HL-60 (cell line): ENCODE measurements at regions not wholly inside any gene's neighbourhood (a gene's known extent, or its start where the extent isn't known, plus 50 kb on each side); places are given as distances from the start of the nearest gene placed in this dataset.

Source experiments
- DNase-seq, 2 experiments: peaks; one replicate each; pipeline ENCODE4 v3.0.0-alpha.2; 2010 to 2020; ENCODE audit warnings: low read depth in 1 of 2, low spot score in 1 of 2
- H3K27ac ChIP-seq: fragments of 250-450 bp; sonication (Bioruptor Pico); replicated peaks from 2 replicates; pipeline ENCODE4 v1.5.1; 2020; ENCODE audit warnings: mild to moderate bottlenecking, moderate library complexity
- H3K27me3 ChIP-seq: fragments of 250-450 bp; sonication (Bioruptor Pico); 2 replicates; pipeline ENCODE4 v1.5.1; 2021; ENCODE audit warnings: mild to moderate bottlenecking, moderate library complexity; ENCODE audit not compliant: insufficient read depth, poor library complexity, severe bottlenecking
- H3K4me3 ChIP-seq: replicated peaks from 2 replicates; pipeline ENCODE4 v1.5.1; 2011; ENCODE audit warnings: mild to moderate bottlenecking, control low read depth, low read length; ENCODE audit not compliant: insufficient read depth
- CTCF ChIP-seq: IDR thresholded peaks from one replicate; pipeline ENCODE4 v1.5.1; 2011; ENCODE audit warnings: low read length, control low read depth, inconsistent platforms; ENCODE audit not compliant: insufficient read depth
- GABPA ChIP-seq: IDR thresholded peaks from 2 replicates; pipeline ENCODE4 v1.6.1; 2012; ENCODE audit warnings: low read depth
- POLR2AphosphoS5 ChIP-seq: IDR thresholded peaks from 2 replicates; pipeline ENCODE4 v1.6.1; 2012; ENCODE audit warnings: low read depth
- REST ChIP-seq: IDR thresholded peaks from 2 replicates; pipeline ENCODE4 v1.6.1; 2012; ENCODE audit warnings: low read depth; ENCODE audit not compliant: insufficient replicate concordance
- SPI1 ChIP-seq: IDR thresholded peaks from 2 replicates; pipeline ENCODE4 v1.6.1; 2012; ENCODE audit warnings: low read depth, mild to moderate bottlenecking, borderline replicate concordance

GRCh38 chr7:18144166-18144565 lies 116.5 kb upstream of the PRPS1L1 start:
- Histone ChIP-seq H3K27ac (no peak overlapping the region), H3K4me3 (no peak overlapping the region), H3K27me3 (peaks cover 2% of the 10 kb centered on the region)
- TF ChIP-seq CTCF (no peak), SPI1 (peak; percentile 90)
- DNase-seq: peak; percentile 3 to 33

GRCh38 chr7:18145160-18145559 lies 117.5 kb upstream of the PRPS1L1 start:
- Histone ChIP-seq H3K27me3 (peaks cover 2% of the 10 kb centered on the region), H3K4me3 (no peak overlapping the region), H3K27ac (no peak overlapping the region)
- no peak for DNase-seq
- no peak for TF ChIP-seq POLR2AphosphoS5

GRCh38 chr7:18151422-18151821 lies 123.8 kb upstream of the PRPS1L1 start:
- H3K27ac ChIP-seq: no peak overlapping the region
- no peak for DNase-seq
- no peaks in the 10 kb centered on the region for H3K27me3 ChIP-seq
- TF ChIP-seq REST: no peak
- TF ChIP-seq POLR2AphosphoS5: no peak
- no peak for TF ChIP-seq SPI1
- no peak overlapping the region for H3K4me3 ChIP-seq

- no peak overlapping the region for H3K27ac ChIP-seq
- no peaks in the 10 kb centered on the region for H3K27me3 ChIP-seq
- no peak overlapping the region for H3K4me3 ChIP-seq
- no peak for DNase-seq
- TF ChIP-seq SPI1 (no peak), POLR2AphosphoS5 (no peak), REST (no peak)
Observed at GRCh38 chr7:18153183-18153748, 125.6 kb upstream of the PRPS1L1 start.

GRCh38 chr7:18154726-18155125 lies 127.1 kb upstream of the PRPS1L1 start:
- TF ChIP-seq CTCF (no peak), GABPA (no peak), REST (no peak), POLR2AphosphoS5 (no peak), SPI1 (no peak)
- H3K27ac ChIP-seq: no peak overlapping the region
- H3K27me3 ChIP-seq: no peaks in the 10 kb centered on the region
- H3K4me3 ChIP-seq: no peak overlapping the region
- no peak for DNase-seq
